ENCODE measurements at regions not wholly inside any gene's neighbourhood (a gene's known extent, or its start where the extent isn't known, plus 50 kb on each side); places are given as distances from the start of the nearest gene placed in this dataset.

DNA sequence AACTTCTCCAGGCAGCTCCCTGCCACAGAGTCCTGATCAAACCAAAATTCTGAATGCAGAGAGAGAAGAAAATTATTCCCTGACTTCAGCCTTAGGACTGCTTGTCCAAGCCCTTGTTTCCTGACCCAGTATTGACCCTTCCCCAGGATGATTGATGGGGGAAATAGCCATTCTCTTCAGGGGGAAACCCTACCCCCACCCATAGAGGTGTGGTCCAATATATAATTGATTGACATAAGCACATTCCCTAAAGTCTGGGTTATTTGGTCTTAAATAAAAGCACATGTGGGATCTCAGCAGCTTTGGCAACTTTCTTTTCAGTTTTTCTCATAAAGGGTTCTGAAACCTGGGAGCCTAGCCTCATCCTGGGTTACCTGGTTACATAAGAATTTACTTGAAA, 201.2 kb upstream of the DDHD1 start:
- Histone ChIP-seq H3K9ac (ENCODE audit: insufficient read depth in 1 of 2, low read depth in 2 of 2, low read length in 2 of 2) (no peak overlapping the region), H3K79me2 (ENCODE audit: control insufficient read depth, insufficient read depth, low read length) (no peaks in the 10 kb centered on the region), H4K20me1 (replicated peaks; ENCODE audit: control insufficient read depth, insufficient read depth, low read length) (no peaks in the 10 kb centered on the region), H3K9me1 (ENCODE audit: control insufficient read depth, insufficient read depth, low read length) (no peaks in the 10 kb centered on the region), H3K27me3 (ENCODE audit: control insufficient read depth in 2 of 2, insufficient read depth in 2 of 2, low read length in 2 of 2) (no peaks in the 10 kb centered on the region), H3K4me2 (ENCODE audit: insufficient read depth, low read length) (no peak overlapping the region), H3K36me3 (ENCODE audit: control insufficient read depth, insufficient read depth, low read length) (no peaks in the 10 kb centered on the region), H3K4me3 (no peak overlapping the region), H3K4me1 (replicated peaks in 1 of 2; ENCODE audit: control insufficient read depth in 2 of 2, insufficient read depth in 2 of 2, low read length in 2 of 2) (no peaks in the 10 kb centered on the region), H2AFZ (ENCODE audit: low read depth, low read length) (no peak overlapping the region), H3K9me3 (replicated peaks; ENCODE audit: control insufficient read depth, insufficient read depth, low read depth, low read length) (no peaks in the 10 kb centered on the region), H3K27ac (ENCODE audit: extremely low read depth, low read depth, low read length) (no peak overlapping the region)
- no TSS peak for BruUV-seq (replicated peaks)
- FAIRE-seq (no peak), ATAC-seq (no peak), DNase-seq (ENCODE audit: extremely low read depth in 1 of 4, low spot score in 3 of 4) (no peak)
- in situ Hi-C loops (cut with MboI) = no loop called here
- ChIA-PET CTCF (ENCODE audit: low intra/inter-chr PET ratio) (no interaction called here), POLR2A (no interaction called here)
- TF ChIP-seq DPF2 (IDR thresholded peaks at IDR 0.05) (no peak), SMC3 (conservative IDR thresholded peaks at IDR 0.05; ENCODE audit: insufficient read depth, low read depth, low read length) (no peak), RCOR1 (IDR thresholded peaks at IDR 0.05; ENCODE audit: borderline replicate concordance in 1 of 2, low read depth in 2 of 2, low read length in 2 of 2) (no peak), SLC30A9 (CRISPR knock-in tag; IDR thresholded peaks at IDR 0.05) (no peak), KLF16 (IDR thresholded peaks at IDR 0.05) (no peak), MEF2D (tag; conservative IDR thresholded peaks at IDR 0.05; ENCODE audit: low read depth) (no peak), ZNF263 (CRISPR knock-in tag; IDR thresholded peaks at IDR 0.05; ENCODE audit: borderline replicate concordance) (no peak), SRSF9 (IDR thresholded peaks at IDR 0.05; ENCODE audit: borderline replicate concordance, low read depth, low read length) (no peak), MCM7 (IDR thresholded peaks at IDR 0.05) (no peak), BRD9 (IDR thresholded peaks at IDR 0.05; ENCODE audit: low read depth, partially characterized antibody) (no peak), ETS2 (tag; IDR thresholded peaks at IDR 0.05; ENCODE audit: borderline replicate concordance, poor library complexity, severe bottlenecking) (no peak), SOX6 (IDR thresholded peaks at IDR 0.05) (no peak), XRCC5 (IDR thresholded peaks at IDR 0.05; ENCODE audit: low read depth, low read length) (no peak), ZNF830 (CRISPR knock-in tag; IDR thresholded peaks at IDR 0.05) (no peak), MEF2A (IDR thresholded peaks at IDR 0.05; ENCODE audit: control insufficient read depth, low read depth, low read length) (no peak), GTF2A2 (tag; IDR thresholded peaks at IDR 0.05) (no peak), ZNF140 (CRISPR knock-in tag; IDR thresholded peaks at IDR 0.05) (no peak), ZNF583 (CRISPR knock-in tag; IDR thresholded peaks at IDR 0.05) (no peak)
- intact Hi-C loops (cut with micrococcal nuclease) = no loop called here
